ENCODE measurements at regions not wholly inside any gene's neighbourhood (a gene's known extent, or its start where the extent isn't known, plus 50 kb on each side); places are given as distances from the start of the nearest gene placed in this dataset.

GRCh38 chr5:173443971-173444370 is 115.8 kb upstream of the STC2 start:
- Histone ChIP-seq H2AFZ (ENCODE audit: low read depth) (no peak overlapping the region), H3K36me3 (replicated peaks in 1 of 2; ENCODE audit: control insufficient read depth in 1 of 2, insufficient read depth in 2 of 2, low read length in 1 of 2) (no peaks in the 10 kb centered on the region), H4K20me1 (ENCODE audit: insufficient read depth) (no peaks in the 10 kb centered on the region), H3K27me3 (ENCODE audit: insufficient read depth) (peaks cover 14% of the 10 kb centered on the region; the same call in 1 of the 2 replicates), H3K9me3 (no peaks in the 10 kb centered on the region), H3K4me2 (no peak overlapping the region), H3K4me3 (ENCODE audit: low read depth in 2 of 2, low read length in 1 of 2) (no peak overlapping the region), H3F3A (replicated peaks; ENCODE audit: insufficient read depth) (no peaks in the 10 kb centered on the region), H3K79me2 (ENCODE audit: insufficient read depth) (no peaks in the 10 kb centered on the region), H3K27ac (ENCODE audit: low read depth in 2 of 2, low read length in 1 of 2) (no peak overlapping the region), H3K4me1 (ENCODE audit: control insufficient read depth in 1 of 2, insufficient read depth in 2 of 2, low read depth in 1 of 2, low read length in 1 of 2) (no peaks in the 10 kb centered on the region), H3K9me2 (no peaks in the 10 kb centered on the region), H3K9ac (no peak overlapping the region)
- 14% methylated on average over 4 of the region's 4 CpGs for WGBS (ENCODE audit: low lambda C conversion rate)
- TF ChIP-seq EZH2phosphoT487 (IDR thresholded peaks at IDR 0.05; ENCODE audit: borderline replicate concordance, low read depth) (no peak), FOXM1 (IDR thresholded peaks at IDR 0.05; ENCODE audit: low read depth) (no peak), ZBTB33 (IDR thresholded peaks at IDR 0.05; ENCODE audit: borderline replicate concordance, low read depth) (no peak), RCOR1 (IDR thresholded peaks at IDR 0.05; ENCODE audit: low read length) (no peak)
- CTCF ChIA-PET, result no interaction called here
- no peak for DNase-seq
- POLR2A ChIA-PET, result no interaction called here

- H3F3A ChIP-seq (replicated peaks; ENCODE audit: insufficient read depth), result no peaks in the 10 kb centered on the region
- 39% methylated on average over 4 of the region's 4 CpGs for WGBS (ENCODE audit: low lambda C conversion rate)
- CTCF ChIA-PET, result interaction anchor here (0.9 kb wide), 1 partner anchor 14 kb away, joined by 4 read pairs; no protein-coding TSS in a partner anchor
- H3K27me3 ChIP-seq (ENCODE audit: insufficient read depth), result peaks cover 8% of the 10 kb centered on the region; the same call in 1 of the 2 replicates
- DNase-seq, result no peak
- H3K4me1 ChIP-seq (ENCODE audit: control insufficient read depth in 1 of 2, insufficient read depth in 2 of 2, low read depth in 1 of 2, low read length in 1 of 2), result no peaks in the 10 kb centered on the region
- no peak overlapping the region for H2AFZ ChIP-seq (ENCODE audit: low read depth)
- no peaks in the 10 kb centered on the region for H3K9me3 ChIP-seq
- H3K9me2 ChIP-seq, result no peaks in the 10 kb centered on the region
- H4K20me1 ChIP-seq (ENCODE audit: insufficient read depth), result no peaks in the 10 kb centered on the region
- H3K4me2 ChIP-seq, result no peak overlapping the region
- H3K36me3 ChIP-seq (replicated peaks in 1 of 2; ENCODE audit: control insufficient read depth in 1 of 2, insufficient read depth in 2 of 2, low read length in 1 of 2), result no peaks in the 10 kb centered on the region
- H3K27ac ChIP-seq (ENCODE audit: low read depth in 2 of 2, low read length in 1 of 2), result no peak overlapping the region
- TF ChIP-seq FOXM1 (IDR thresholded peaks at IDR 0.05; ENCODE audit: low read depth), result no peak
- TF ChIP-seq TEAD4 (IDR thresholded peaks at IDR 0.05; ENCODE audit: borderline replicate concordance, insufficient read depth), result no peak
- no peak for TF ChIP-seq EP300 (IDR thresholded peaks at IDR 0.05; ENCODE audit: borderline replicate concordance in 1 of 2, low read depth in 1 of 2, low read length in 1 of 2)
- TF ChIP-seq EZH2phosphoT487 (IDR thresholded peaks at IDR 0.05; ENCODE audit: borderline replicate concordance, low read depth), result no peak
- H3K79me2 ChIP-seq (ENCODE audit: insufficient read depth), result no peaks in the 10 kb centered on the region
- no peak overlapping the region for H3K4me3 ChIP-seq (ENCODE audit: low read depth in 2 of 2, low read length in 1 of 2)
- POLR2A ChIA-PET, result no interaction called here
- no peak overlapping the region for H3K9ac ChIP-seq
Measured at GRCh38 chr5:173441053-173441628, 112.9 kb upstream of the STC2 start.

GRCh38 chr5:173438951-173439350 is 110.7 kb upstream of the STC2 start:
- POLR2A ChIA-PET, result no interaction called here
- no peaks in the 10 kb centered on the region for H3F3A ChIP-seq (replicated peaks; ENCODE audit: insufficient read depth)
- no peaks in the 10 kb centered on the region for H3K36me3 ChIP-seq (replicated peaks in 1 of 2; ENCODE audit: control insufficient read depth in 1 of 2, insufficient read depth in 2 of 2, low read length in 1 of 2)
- H3K9me3 ChIP-seq, result no peaks in the 10 kb centered on the region
- 52% methylated on average over 1 of the region's 1 CpG for WGBS (ENCODE audit: low lambda C conversion rate)
- no peak overlapping the region for H3K27ac ChIP-seq (ENCODE audit: low read depth in 2 of 2, low read length in 1 of 2)
- H3K9ac ChIP-seq, result no peak overlapping the region
- no peak overlapping the region for H3K4me3 ChIP-seq (ENCODE audit: low read depth in 2 of 2, low read length in 1 of 2)
- no peaks in the 10 kb centered on the region for H3K79me2 ChIP-seq (ENCODE audit: insufficient read depth)
- H3K4me2 ChIP-seq, result no peak overlapping the region
- CTCF ChIA-PET, result no interaction called here
- no peak overlapping the region for H2AFZ ChIP-seq (ENCODE audit: low read depth)
- no peaks in the 10 kb centered on the region for H4K20me1 ChIP-seq (ENCODE audit: insufficient read depth)
- DNase-seq, result no peak
- H3K4me1 ChIP-seq (ENCODE audit: control insufficient read depth in 1 of 2, insufficient read depth in 2 of 2, low read depth in 1 of 2, low read length in 1 of 2), result no peaks in the 10 kb centered on the region
- peaks cover under 1% of the 10 kb centered on the region; the same call in 1 of the 2 replicates for H3K27me3 ChIP-seq (ENCODE audit: insufficient read depth)
- H3K9me2 ChIP-seq, result no peaks in the 10 kb centered on the region
- TF ChIP-seq PBX3 (IDR thresholded peaks at IDR 0.05) (no peak), EZH2phosphoT487 (IDR thresholded peaks at IDR 0.05; ENCODE audit: borderline replicate concordance, low read depth) (no peak), MAX (IDR thresholded peaks at IDR 0.05; ENCODE audit: low read depth) (no peak), TEAD4 (IDR thresholded peaks at IDR 0.05; ENCODE audit: borderline replicate concordance, insufficient read depth) (no peak), RFX5 (IDR thresholded peaks at IDR 0.05; ENCODE audit: low read length) (no peak), NFIC (IDR thresholded peaks at IDR 0.05; ENCODE audit: borderline replicate concordance) (no peak), YY1 (IDR thresholded peaks at IDR 0.05; ENCODE audit: low read depth) (no peak), GATA2 (CRISPR knock-in tag; IDR thresholded peaks at IDR 0.05) (no peak), RXRA (IDR thresholded peaks at IDR 0.05; ENCODE audit: borderline replicate concordance, low read depth) (no peak), REST (IDR thresholded peaks at IDR 0.05; ENCODE audit: low read depth, low read length) (no peak)
